Peyer's patch (tissue), 4 donors: ENCODE measurements at regions not wholly inside any gene's neighbourhood (a gene's known extent, or its start where the extent isn't known, plus 50 kb on each side); places are given as distances from the start of the nearest gene placed in this dataset.

Experiments
- DNase-seq, 3 donors: peaks; one replicate each; pipeline ENCODE4 v3.0.0-alpha.2; 2017 to 2019
- H3K27ac ChIP-seq, 4 donors: fragments of 200-600 bp; sonication (generic); one replicate each; pipeline ENCODE4 v1.5.1; 2016 to 2019
- H3K27me3 ChIP-seq, 2 donors: fragments of 200-600 bp; sonication (generic); one replicate each; pipeline ENCODE4 v1.5.1; 2019
- H3K36me3 ChIP-seq, 3 donors: fragments of 200-600 bp; sonication (generic); one replicate each; pipeline ENCODE4 v1.5.1; 2016 to 2019
- H3K4me1 ChIP-seq, 4 donors: fragments of 200-600 bp; sonication (generic); one replicate each; pipeline ENCODE4 v1.5.1; 2016 to 2019
- H3K4me3 ChIP-seq, 4 donors: fragments of 200-600 bp; sonication (generic); 1 replicate in 3 of 4; 2 replicates in 1 of 4; pipeline ENCODE4 v1.5.1; 2016 to 2019; ENCODE audit warnings: mild to moderate bottlenecking in 1 of 4
- H3K9me3 ChIP-seq, 4 donors: fragments of 200-600 bp; sonication (generic); one replicate each; pipeline ENCODE4 v1.5.1; 2016 to 2019; ENCODE audit warnings: mild to moderate bottlenecking in 1 of 4
- CTCF ChIP-seq, 6 experiments: fragments of 450-650 bp in 4 of 6; fragments of 200-600 bp in 2 of 6; sonication (generic) in 1 of 6; IDR thresholded peaks; one replicate each; pipeline ENCODE4 v1.5.1; 2017 to 2019; ENCODE audit warnings: antibody characterized with exemption in 6 of 6, mild to moderate bottlenecking in 3 of 6, moderate library complexity in 1 of 6
- POLR2A ChIP-seq, 2 donors: fragments of 450-650 bp; IDR thresholded peaks; one replicate each; pipeline ENCODE4 v1.5.1; 2017; ENCODE audit warnings: antibody characterized with exemption in 2 of 2, mild to moderate bottlenecking in 2 of 2, moderate library complexity in 2 of 2

- H3K27ac ChIP-seq: no peak overlapping the region
- H3K27me3 ChIP-seq: no peaks in the 10 kb centered on the region
- DNase-seq: no peak
- H3K9me3 ChIP-seq: no peaks in the 10 kb centered on the region
- H3K4me3 ChIP-seq: no peak overlapping the region
- TF ChIP-seq CTCF (IDR thresholded peaks at IDR 0.05) (no peak), POLR2A (IDR thresholded peaks at IDR 0.05) (no peak)
- no peaks in the 10 kb centered on the region for H3K4me1 ChIP-seq
- H3K36me3 ChIP-seq: no peaks in the 10 kb centered on the region
Measured at GRCh38 chr2:75321599-75321922, 122.2 kb upstream of the TACR1 start.

DNA sequence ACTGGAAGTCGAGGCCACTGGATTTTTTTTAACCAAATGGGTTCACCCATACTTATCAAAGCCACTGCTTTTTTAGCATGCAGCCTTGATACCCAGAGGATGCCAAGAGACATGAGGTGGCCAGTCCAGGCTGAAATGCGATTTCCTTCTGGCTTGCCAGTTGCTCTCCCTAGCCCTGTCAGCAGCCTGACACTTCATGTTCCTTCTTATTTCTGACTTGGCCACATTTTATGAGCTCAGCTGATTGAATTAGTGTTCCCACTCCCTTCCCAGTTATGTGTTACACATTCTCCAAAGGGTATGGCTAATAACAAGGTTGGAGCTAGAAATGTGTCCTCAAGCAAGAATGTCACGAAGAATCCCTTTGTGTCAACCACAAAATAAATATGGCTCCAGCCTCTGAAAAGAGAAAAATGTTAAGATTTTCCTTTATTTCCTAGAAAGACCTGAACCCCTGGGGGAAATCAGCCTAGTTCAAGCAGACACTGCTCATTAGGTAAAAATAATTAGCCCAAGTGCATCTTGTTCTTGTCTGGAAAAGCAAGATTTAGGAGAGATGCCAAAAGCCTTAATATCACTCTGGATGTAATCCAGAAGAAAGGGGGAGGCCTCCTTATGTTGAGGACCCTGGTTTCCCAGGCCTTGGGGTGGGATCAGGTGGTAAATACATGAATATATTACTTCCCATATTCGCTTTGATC lies 121.7 kb upstream of the TACR1 start:
- no peak overlapping the region for H3K4me3 ChIP-seq
- DNase-seq: no peak
- no peaks in the 10 kb centered on the region for H3K9me3 ChIP-seq
- no peaks in the 10 kb centered on the region for H3K4me1 ChIP-seq
- H3K36me3 ChIP-seq: no peaks in the 10 kb centered on the region
- no peaks in the 10 kb centered on the region for H3K27me3 ChIP-seq
- H3K27ac ChIP-seq: no peak overlapping the region
- TF ChIP-seq CTCF (IDR thresholded peaks at IDR 0.05) (no peak), POLR2A (IDR thresholded peaks at IDR 0.05) (no peak)

DNA sequence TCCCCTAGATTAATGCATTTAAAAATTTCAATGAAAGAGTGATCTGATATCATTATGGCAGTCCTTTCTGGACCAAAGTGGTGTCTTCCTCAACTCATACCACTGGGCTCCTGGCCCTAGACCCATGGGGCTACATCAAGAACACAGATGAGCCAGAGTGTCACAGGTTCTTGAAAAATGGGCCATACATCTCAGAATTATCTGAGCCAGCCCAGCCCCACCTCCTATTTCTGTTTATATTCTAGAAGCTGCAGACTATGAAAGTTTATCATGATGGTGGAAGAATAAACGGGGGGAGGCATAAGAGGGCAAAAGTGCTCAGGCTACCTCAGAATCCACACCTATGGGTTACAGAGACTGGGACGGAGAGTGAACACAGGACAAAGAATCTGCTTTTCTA lies 120.6 kb upstream of the TACR1 start:
- Histone ChIP-seq H3K9me3 (no peaks in the 10 kb centered on the region), H3K36me3 (no peaks in the 10 kb centered on the region), H3K27ac (no peak overlapping the region), H3K4me3 (no peak overlapping the region), H3K27me3 (no peaks in the 10 kb centered on the region), H3K4me1 (no peaks in the 10 kb centered on the region)
- DNase-seq: no peak
- TF ChIP-seq POLR2A (IDR thresholded peaks at IDR 0.05) (no peak), CTCF (IDR thresholded peaks at IDR 0.05) (no peak)

GRCh38 chr2:75317802-75318201 lies 118.5 kb upstream of the TACR1 start:
- no peak overlapping the region for H3K4me3 ChIP-seq
- H3K27ac ChIP-seq: no peak overlapping the region
- no peaks in the 10 kb centered on the region for H3K27me3 ChIP-seq
- TF ChIP-seq CTCF (IDR thresholded peaks at IDR 0.05) (no peak), POLR2A (IDR thresholded peaks at IDR 0.05) (no peak)
- no peaks in the 10 kb centered on the region for H3K36me3 ChIP-seq
- no peaks in the 10 kb centered on the region for H3K9me3 ChIP-seq
- DNase-seq: no peak
- H3K4me1 ChIP-seq: no peaks in the 10 kb centered on the region

- no peaks in the 10 kb centered on the region for H3K36me3 ChIP-seq
Measured at GRCh38 chr2:75317316-75317715, 118.0 kb upstream of the TACR1 start.

More at GRCh38 chr2:75317316-75317715, 118.0 kb upstream of the TACR1 start:
- no peaks in the 10 kb centered on the region for H3K9me3 ChIP-seq
- H3K27me3 ChIP-seq: no peaks in the 10 kb centered on the region
- no peak overlapping the region for H3K4me3 ChIP-seq
- no peak overlapping the region for H3K27ac ChIP-seq
- H3K4me1 ChIP-seq: no peaks in the 10 kb centered on the region
- DNase-seq: no peak
- TF ChIP-seq POLR2A (IDR thresholded peaks at IDR 0.05) (no peak), CTCF (IDR thresholded peaks at IDR 0.05) (no peak)
